GM19238 (cell line): ENCODE measurements at regions not wholly inside any gene's neighbourhood (a gene's known extent, or its start where the extent isn't known, plus 50 kb on each side); places are given as distances from the start of the nearest gene placed in this dataset.
A peak's percentile ranks its signal among the peaks of the same experiment; 100 is the strongest.

ENCODE experiments used
- DNase-seq: peaks from one replicate; pipeline ENCODE4 v3.0.0; 2011; ENCODE audit warnings: low spot score; ENCODE audit not compliant: insufficient read length

DNA sequence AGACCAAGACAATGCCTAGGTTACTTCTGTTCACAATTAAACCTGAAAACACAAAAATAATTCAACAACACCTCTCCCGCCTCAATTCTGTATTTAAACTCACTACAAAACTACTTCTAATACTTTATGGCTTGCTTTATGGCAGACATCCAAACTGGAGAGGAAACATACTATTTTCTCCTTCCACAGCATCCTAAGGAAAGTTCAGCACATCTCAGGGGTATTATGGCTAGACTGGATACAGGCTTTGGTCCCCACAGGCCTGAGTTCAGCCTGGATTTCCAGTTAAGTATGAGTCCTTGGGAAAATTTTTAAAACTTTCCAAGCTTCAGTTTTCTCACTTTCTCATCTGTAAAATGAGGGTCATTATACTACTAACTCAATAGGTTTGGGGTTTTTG lies 480.2 kb downstream of the CAAP1 start:
- DNase-seq = no peak

DNA sequence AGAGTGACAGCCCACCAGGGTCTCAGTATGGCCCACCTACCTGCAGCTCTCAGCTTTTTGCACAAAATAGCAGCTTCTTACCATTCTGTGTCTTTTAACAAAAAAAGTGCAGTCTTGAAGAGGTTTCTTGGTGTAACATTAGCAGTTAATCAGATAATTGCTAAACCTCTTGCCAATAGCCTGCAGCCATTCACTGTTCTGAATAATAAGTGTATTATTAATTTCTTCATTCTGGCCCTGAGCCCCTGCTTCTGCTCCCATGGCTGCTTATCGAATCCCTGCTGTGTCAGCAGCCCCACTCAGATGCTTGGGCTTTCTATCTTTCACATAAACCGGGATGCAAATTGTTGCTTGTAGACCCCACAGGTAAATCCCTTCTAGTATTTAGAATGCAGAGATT lies 485.9 kb downstream of the CAAP1 start:
- DNase-seq = no peak

DNA sequence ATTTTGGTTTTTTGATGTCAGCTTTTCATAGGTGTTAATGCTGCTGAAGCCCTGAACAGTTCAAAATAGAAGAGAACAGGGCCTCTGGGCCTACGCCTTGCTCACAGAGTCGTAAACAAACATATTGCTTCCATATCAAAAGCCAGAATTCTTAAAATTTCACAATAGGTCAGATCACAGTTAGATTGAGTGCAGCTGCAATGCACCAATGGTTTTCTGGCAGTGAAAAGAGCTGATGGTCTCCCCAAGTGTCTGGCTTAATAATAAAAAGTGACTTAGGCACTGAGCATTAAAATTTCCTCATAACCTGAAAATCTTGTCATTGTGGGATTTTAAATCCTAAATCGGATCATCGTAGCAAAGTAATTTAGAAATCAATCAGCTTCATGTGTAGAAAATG lies 493.0 kb downstream of the CAAP1 start:
- DNase-seq = no peak

DNA sequence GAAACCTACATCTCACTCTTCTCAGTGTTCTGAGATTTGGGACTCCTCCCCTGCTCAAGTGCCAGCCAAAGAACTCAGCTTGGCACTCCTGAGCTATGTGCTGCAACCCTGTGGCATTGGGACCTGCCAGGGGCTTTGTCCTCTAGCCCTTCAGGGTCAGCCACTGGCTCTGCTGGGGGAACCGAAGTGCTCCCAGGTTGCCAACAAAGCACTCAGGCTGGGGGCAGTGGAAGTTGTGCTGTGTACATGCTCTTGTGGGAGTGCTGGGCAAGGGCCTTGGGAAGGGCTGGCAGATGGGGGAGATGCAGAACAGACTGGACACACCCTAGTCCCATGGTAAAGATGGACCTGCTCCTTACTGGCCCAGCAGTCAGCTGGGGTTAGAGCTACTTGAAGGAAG lies 498.6 kb downstream of the CAAP1 start:
- no peak for DNase-seq

DNA sequence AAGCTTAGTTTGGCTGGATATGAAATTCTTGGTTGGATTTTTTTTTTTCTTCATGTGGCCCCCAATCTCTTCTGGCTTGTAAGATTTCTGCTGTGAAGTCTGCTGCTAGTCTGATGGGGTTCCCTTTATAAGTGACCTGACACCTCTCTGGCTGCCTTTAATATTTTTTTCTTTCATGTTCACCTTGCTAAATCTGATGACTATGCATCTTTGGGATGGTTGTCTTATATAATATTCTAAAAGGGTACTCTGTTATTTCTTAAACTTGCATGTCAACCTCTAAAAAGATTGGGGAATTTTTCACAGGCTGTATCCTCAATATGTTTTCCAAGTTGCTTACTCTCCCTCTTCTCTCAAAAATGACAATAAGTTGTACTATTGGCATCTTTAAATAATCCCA lies 500.0 kb downstream of the CAAP1 start:
- no peak for DNase-seq

DNA sequence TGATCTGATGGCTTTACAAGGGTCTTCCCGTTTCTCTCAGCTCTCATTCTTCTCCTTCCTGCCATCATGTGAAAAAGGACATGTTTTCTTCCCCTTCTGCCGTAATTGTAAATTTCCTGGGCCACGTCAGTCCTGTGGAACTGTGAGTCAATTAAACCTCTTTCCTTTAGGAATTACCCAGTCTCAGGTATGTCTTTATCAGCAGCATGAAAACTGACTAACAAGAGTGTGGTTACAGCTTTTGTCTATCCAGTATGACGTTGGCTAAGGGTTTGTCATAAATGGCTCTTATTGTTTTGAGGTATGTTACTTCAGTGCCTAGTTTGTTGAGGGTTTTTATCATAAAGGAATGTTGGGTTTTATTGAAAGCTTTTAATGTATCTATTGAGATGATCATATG lies 501.6 kb downstream of the CAAP1 start:
- no peak for DNase-seq

DNA sequence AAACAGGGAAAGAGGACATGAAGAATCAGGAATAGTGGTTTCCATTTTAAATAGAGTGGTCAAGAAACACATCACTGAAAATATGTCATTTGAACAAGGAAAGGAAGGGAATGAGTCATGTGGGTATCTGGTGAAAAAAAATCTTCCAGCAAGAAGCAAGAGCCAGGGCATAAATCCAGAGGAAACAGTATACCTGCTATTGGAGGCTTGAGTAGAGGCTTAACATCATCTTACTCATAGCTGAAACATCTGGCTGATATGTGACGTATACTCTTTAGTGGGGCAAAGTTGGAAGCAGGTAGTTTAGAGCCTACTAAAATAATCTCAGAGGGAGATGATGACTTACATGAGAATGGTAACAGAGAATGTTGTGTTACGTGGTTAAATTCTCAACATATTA lies 517.2 kb downstream of the CAAP1 start:
- DNase-seq = no peak

DNA sequence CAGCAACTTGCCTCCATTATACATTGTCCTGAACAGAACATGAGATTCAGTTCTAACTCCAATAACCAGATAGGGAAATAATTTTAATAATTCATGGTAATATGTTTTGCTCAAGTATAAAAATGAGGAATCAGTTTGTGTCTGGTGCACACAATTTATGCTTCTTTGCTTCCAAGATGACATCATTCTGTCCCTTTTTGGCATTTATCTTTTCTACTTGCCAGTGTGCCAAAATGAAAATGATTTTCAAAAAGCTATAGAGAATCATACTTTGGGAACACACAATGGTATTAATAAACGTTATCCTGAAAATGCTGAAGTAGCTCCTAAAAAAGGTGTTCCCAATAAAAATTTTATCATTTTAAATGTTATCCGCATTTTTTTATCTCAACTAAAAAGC lies 519.0 kb downstream of the CAAP1 start:
- DNase-seq = no peak

DNA sequence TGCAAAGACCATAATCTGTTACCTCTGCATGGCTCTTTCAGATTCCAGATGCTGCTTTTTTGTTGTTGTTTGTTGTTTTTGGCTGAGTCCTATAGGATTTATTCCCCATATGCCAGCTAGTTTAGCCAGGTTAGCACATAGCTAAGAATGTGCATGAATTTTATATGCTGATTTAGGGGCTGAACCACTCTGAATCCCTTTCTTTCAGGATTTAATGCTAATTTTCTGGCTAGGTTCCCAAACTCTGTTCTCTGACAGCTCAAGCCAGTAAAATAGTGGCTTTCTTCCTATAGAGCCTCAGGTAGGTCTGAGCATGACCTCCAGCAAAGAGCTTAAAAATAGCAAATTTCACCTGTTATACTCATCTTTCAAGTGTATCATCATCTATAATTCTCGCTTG lies 521.4 kb downstream of the CAAP1 start:
- DNase-seq = no peak

DNA sequence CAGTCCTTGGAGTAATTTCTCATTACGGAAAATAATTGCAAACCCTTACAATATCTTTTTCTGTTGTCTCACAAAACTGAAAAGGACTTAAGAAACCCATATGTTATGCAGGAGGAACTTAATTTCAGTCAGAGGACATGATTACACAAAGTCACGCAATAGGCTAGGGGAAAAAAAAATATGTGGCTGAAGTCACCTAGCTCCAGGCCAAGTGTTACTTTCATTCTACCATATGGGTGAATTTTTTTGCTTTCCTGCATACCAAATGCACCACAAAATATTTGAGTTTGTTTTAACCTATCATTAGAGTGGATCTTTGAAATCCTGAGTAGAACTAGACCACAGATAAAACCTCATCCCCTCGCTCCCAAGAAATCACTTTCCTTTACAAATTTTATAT lies 523.5 kb downstream of the CAAP1 start:
- no peak for DNase-seq

DNA sequence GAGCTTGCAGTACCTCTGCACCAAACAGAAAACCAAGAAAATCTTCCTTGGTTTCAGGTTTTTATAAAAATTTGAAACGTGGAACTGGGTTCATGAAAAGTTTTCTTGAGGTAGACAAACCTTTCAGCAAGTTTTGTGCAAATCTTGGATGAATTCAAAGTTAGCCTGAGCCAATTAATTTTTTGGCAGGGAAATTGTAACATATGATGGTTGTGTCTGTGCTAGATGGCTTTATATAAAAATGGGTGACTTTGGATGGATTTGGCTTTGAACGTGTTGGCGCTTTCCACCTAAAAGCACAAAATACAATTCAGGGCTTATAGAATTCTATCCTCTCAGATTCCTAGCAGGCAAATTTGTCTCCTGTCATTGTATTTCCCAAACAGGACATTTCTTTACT lies 524.4 kb downstream of the CAAP1 start:
- no peak for DNase-seq

DNA sequence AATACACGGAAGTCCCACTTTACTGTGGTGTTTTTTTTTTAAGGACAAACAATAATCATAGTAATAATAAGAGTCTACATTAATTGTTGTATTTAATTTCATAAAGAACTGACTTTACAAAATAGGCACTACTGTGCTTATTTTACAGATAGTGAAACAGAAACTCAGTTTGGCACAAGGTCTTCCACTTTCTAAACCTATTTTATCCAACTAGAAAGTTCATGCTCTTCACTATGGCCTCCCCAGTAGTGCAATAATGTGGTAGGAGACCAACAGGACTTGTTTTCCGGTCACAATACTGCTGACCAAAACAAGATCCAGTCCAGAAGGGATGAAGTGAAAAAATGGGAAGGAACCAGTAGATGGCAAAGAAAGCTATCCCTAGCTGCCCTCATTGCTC lies 531.6 kb downstream of the CAAP1 start:
- DNase-seq = no peak

DNA sequence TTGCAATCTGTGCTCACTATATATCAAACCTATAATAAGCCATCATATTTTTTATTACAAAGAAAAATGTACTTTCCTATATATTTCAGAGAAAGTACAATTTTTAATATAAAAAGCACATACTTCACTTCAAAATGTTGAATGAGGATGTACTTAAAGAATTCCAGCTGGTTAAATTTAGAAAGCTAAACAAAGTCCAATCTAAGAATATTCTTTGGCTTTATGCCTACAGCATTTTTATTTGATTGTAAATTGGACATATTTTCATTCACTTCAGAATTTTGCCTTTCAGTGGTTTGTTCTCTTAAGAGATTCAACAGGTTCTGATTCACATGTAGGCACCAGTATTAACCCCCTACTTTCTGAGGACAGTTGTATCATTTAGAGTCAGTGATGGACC lies 533.8 kb downstream of the CAAP1 start:
- no peak for DNase-seq

DNA sequence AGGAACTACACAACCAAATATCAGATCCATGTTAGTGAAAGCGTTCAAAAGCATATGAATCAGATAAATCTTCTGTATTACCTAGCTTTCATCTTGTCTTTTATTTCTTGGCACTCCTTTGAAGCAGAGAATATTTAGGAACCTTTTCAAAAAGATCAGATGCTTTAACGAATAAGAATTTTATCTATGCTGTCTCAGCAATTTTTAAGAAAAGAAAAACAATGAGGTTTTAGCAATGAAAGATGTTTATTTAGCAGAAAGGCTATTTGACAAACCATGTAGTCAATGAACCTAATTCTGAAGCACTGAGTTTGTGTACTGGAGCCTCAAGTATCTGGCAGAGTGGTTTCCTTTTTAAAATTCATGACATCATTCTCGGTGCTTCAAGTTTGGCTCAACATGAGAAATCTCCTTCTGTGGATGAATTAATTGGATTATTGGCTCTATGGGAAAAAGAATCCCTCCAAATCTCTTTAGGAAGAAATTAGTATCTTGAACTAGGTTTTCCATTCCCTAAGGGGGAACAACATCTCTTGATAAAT lies 534.7 kb downstream of the CAAP1 start:
- no peak for DNase-seq

DNA sequence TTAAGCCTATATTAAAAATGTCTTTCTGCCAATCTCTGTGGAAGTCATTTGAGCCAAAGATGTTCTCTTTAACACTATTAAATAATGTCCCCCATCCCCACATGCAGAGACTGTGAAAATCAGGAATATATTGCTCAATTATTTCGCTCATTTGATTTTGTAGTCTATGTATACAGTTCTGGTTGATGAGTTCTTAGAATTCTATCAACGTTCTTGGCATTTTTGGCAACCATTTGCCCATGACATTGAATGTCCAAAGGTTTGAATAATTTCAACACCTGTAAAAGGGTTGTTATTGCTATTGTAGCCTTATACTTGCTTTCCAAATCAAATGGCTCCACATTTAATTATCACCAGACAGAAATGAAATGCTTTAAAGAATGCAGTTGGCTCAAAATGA lies 536.1 kb downstream of the CAAP1 start:
- no peak for DNase-seq

DNA sequence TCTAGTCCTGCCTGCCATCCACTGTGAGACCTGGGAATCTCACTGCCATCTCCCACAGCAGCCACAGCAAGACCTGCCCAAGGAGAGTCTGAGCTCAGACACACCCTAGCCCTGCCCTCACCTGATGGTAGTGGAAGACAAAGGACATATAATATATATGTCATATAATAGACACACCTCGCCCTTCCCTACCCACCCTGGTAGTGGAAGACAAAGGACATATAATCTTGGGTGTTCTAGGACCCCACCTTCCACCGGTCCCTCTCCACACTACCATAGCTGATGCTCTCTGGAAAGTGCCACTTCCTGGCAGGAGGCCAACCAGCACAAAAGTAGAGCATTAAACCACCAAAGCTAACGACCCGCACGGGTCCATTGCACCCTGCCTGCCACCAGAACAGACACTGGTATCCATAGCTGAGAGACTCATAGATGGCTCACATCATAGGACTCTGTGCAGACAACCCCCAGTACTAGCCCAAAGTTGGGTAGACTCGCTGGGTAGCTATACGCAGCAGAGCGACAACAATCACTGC lies 545.6 kb downstream of the CAAP1 start:
- no peak for DNase-seq

DNA sequence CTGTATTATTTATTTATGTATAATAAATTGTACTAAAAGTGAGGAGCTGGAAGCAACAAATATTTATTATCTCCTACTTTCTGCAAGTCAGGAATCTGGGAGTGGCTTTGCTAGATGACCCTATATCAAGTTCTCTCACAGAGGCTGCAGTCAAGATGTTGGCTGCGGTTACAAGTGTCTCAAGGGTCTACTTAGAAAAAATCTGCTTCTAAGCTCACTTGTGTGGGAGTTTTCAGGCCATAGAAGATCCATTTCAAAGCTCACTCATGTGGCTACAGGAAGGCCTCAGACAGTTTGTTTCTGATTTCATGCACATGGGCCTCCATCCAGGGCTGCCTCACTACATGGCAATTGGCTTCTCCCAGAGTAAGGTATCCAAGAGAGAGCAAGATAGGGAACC lies 551.1 kb downstream of the CAAP1 start:
- DNase-seq = no peak

DNA sequence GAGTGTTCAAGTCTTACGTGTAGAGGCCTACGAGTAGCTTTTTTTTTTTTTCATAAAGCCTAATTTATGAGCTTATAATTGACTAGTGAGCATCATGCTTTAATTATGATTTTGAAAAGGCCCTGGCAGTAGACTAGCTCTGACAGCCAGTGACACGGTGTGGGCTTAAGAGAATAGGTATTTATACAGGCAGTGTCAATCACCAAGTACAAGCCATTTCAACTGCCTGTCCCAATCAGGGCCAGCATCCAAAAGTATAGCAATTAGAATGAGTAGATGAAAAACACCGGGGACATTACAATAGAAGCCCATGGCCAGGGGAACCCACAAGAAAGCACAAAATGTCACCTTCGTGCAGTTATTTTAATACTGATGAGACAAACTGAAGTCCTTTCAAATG lies 552.8 kb downstream of the CAAP1 start:
- DNase-seq = no peak

DNA sequence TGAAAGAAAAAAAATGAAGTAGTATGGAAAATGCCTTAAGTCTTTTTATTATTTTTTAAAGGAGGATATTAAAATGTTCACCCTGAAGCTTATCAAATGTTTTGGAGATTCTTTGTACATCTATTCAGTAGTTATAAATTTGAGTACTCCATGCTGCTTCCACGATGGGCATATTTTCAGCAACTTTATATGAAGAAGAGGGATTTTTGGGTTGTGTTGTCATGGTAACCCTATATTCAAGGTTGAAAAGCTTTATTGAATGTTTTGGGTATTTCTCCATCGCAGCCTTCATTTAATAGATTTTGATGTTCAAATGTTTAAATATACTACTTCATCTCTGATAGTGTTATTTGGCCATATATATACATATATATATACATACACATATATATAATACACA lies 557.5 kb downstream of the CAAP1 start:
- DNase-seq = no peak

DNA sequence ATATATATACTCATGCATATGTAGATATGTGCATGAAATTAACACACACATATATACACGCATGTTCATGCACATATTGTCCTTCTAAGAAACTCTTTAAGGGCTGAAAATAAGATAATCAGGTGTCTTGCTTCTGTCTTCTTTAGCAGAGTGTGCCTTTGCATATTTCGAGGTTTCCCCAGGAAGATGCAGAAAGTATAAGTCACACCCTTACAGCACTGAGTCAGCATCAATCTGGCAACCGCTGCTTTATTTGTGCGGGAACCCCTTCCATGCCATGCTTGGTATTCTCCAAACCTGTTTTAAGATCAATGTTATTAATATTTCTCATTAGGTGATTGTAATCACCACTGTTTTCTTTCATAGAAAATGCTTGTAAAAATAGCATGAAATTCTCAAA lies 557.9 kb downstream of the CAAP1 start:
- no peak for DNase-seq

DNA sequence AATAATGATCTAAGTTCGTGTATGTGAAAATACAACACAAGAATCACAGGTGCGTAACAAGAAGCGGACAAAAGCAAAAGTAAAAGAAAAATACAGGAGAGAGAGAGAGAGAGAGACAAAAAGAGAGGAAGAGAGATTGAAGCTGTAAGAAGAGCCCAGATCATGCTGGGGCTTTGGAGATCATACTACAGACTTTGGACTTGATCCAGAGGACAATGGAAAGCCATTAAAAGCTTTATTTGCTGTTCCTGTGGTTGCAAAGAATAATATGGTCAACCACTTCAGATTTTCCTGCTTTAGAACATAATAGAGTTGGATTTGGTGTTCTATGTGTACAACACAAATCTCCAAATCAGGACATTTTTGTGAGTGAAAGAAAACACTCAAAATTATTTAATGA lies 561.4 kb downstream of the CAAP1 start:
- no peak for DNase-seq

DNA sequence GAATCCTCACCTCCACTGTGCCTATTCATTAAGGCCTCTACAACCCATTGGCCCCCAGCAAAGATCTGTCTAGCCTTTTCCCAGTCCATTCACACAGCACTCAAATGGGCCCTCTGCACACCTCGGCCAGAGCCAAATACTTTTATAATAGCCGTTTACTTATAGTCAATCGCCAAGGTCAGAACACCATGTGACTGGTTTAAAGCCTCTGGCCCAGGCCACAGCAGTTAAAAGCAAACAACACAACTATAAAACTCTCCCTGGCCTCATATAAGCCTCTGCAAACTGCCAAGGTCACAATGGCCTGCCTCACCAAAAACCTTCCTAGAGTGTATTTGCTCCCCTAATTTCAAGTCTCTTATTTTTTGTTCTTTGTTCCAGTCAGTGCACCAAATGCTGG lies 562.6 kb downstream of the CAAP1 start:
- no peak for DNase-seq

DNA sequence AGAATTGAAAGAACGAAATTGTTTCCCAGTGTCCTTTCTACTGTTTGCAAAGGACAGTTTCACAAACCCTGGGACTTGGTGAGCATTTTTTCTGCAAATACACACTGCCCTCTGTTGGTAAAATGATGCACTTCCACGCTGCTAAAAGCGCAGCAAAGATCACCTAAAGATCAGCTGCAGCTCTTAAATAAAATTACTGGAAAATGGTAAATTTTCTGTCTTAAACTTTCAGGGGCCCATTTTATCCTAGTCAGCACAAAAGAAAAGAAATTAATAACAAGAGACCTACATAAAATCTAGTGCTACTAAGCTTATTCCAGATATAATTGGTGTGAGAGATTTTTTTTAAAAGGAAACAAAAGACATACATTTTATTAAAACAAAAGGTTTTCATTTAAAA lies 566.0 kb downstream of the CAAP1 start:
- peak; percentile 2 for DNase-seq

DNA sequence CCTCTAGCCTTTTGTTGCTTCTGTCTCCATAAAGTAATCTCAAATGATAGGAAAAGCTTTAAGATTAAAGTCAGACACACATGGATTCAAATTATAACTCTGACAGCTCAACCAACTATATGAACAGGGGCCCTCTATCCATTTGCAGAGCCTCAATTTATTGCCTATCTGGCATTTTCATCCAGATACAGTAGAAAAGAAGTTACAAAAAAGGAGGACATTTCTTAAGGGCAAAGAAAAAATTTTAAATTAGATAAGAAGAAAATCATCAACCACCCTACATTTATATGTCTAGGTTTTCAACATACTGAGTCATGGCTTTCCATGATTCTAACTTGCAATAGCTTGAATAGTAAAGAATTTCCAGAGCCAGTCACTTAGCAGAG lies 567.2 kb downstream of the CAAP1 start:
- DNase-seq = no peak
